ENCODE measurements at regions not wholly inside any gene's neighbourhood (a gene's known extent, or its start where the extent isn't known, plus 50 kb on each side); places are given as distances from the start of the nearest gene placed in this dataset.

DNA sequence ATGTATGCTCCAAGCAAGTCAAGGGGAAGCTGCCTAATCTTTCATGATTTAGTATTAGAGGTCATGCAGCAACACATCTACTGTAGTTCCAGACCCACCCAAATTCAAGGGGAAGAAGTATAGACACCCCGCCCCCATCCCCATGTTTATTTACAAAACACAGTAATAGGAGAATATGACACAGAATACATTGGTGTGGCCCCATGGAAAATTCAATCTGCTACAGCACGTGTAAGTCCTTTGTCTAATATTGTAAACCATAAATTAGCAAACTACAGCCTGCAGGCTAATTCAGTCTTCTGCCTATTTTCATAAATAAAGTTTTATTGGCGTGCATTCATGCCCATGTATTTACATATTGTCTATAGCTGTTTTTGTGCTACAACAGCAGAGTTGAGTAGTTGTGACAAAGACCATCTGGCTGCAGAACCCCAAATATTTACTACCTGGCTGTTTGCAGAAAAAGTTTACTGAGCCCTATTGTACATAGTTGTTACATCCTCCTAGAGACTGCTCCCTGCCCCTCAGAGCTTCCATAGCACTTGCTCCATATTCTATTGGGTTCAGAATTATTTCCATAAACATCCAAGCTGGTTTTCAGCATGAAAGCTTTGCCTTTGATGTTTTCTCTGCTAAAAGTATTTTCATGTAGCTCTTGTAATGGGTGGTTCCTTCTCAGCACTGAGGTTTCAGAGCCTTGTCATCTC is 326.8 kb upstream of the CPEB2 start:
- no peak overlapping the region for H3K27ac ChIP-seq (ENCODE audit: low read depth in 2 of 2, low read length in 1 of 2)
- H2AFZ ChIP-seq (ENCODE audit: low read depth), result no peak overlapping the region
- H3K4me2 ChIP-seq, result no peak overlapping the region
- H3K4me3 ChIP-seq (ENCODE audit: low read depth in 2 of 2, low read length in 1 of 2), result no peak overlapping the region
- no peaks in the 10 kb centered on the region for H3K27me3 ChIP-seq (ENCODE audit: insufficient read depth)
- no peaks in the 10 kb centered on the region for H3K9me3 ChIP-seq
- no peaks in the 10 kb centered on the region for H3F3A ChIP-seq (replicated peaks; ENCODE audit: insufficient read depth)
- no peaks in the 10 kb centered on the region for H3K79me2 ChIP-seq (ENCODE audit: insufficient read depth)
- no peaks in the 10 kb centered on the region for H4K20me1 ChIP-seq (ENCODE audit: insufficient read depth)
- no peak for TF ChIP-seq TAF1 (IDR thresholded peaks at IDR 0.05; ENCODE audit: borderline replicate concordance, low read depth, low read length)
- TF ChIP-seq MXI1 (IDR thresholded peaks at IDR 0.05; ENCODE audit: low read depth, low read length), result no peak
- no peak for TF ChIP-seq JUND (IDR thresholded peaks at IDR 0.05)
- TF ChIP-seq YY1 (IDR thresholded peaks at IDR 0.05; ENCODE audit: low read depth), result no peak
- no peak for TF ChIP-seq RAD21 (IDR thresholded peaks at IDR 0.05; ENCODE audit: low read length)
- TF ChIP-seq RFX5 (IDR thresholded peaks at IDR 0.05; ENCODE audit: low read length), result no peak
- no peak for TF ChIP-seq FOSL2 (IDR thresholded peaks at IDR 0.05; ENCODE audit: borderline replicate concordance, low read depth)
- TF ChIP-seq RXRA (IDR thresholded peaks at IDR 0.05; ENCODE audit: borderline replicate concordance, low read depth), result no peak
- no peak for TF ChIP-seq GATA2 (CRISPR knock-in tag; IDR thresholded peaks at IDR 0.05)
- TF ChIP-seq, protein P1, sequence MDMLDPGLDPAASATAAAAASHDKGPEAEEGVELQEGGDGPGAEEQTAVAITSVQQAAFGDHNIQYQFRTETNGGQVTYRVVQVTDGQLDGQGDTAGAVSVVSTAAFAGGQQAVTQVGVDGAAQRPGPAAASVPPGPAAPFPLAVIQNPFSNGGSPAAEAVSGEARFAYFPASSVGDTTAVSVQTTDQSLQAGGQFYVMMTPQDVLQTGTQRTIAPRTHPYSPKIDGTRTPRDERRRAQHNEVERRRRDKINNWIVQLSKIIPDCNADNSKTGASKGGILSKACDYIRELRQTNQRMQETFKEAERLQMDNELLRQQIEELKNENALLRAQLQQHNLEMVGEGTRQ (IDR thresholded peaks at IDR 0.05; ENCODE audit: borderline replicate concordance, low read depth, low read length), result no peak
- TF ChIP-seq NFIC (IDR thresholded peaks at IDR 0.05; ENCODE audit: borderline replicate concordance), result no peak
- TF ChIP-seq FOXJ3 (CRISPR knock-in tag; IDR thresholded peaks at IDR 0.05), result no peak
- TF ChIP-seq EZH2phosphoT487 (IDR thresholded peaks at IDR 0.05; ENCODE audit: borderline replicate concordance, low read depth), result no peak
- no peak for TF ChIP-seq EP300 (IDR thresholded peaks at IDR 0.05; ENCODE audit: borderline replicate concordance in 1 of 2, low read depth in 1 of 2, low read length in 1 of 2)
- TF ChIP-seq, protein P2, sequence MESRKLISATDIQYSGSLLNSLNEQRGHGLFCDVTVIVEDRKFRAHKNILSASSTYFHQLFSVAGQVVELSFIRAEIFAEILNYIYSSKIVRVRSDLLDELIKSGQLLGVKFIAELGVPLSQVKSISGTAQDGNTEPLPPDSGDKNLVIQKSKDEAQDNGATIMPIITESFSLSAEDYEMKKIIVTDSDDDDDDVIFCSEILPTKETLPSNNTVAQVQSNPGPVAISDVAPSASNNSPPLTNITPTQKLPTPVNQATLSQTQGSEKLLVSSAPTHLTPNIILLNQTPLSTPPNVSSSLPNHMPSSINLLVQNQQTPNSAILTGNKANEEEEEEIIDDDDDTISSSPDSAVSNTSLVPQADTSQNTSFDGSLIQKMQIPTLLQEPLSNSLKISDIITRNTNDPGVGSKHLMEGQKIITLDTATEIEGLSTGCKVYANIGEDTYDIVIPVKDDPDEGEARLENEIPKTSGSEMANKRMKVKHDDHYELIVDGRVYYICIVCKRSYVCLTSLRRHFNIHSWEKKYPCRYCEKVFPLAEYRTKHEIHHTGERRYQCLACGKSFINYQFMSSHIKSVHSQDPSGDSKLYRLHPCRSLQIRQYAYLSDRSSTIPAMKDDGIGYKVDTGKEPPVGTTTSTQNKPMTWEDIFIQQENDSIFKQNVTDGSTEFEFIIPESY (IDR thresholded peaks at IDR 0.05; ENCODE audit: borderline replicate concordance, low read depth), result no peak
- no peak for TF ChIP-seq ELF1 (IDR thresholded peaks at IDR 0.05)
- H3K9me2 ChIP-seq, result no peaks in the 10 kb centered on the region
- H3K9ac ChIP-seq, result no peak overlapping the region
- no peaks in the 10 kb centered on the region for H3K36me3 ChIP-seq (replicated peaks in 1 of 2; ENCODE audit: control insufficient read depth in 1 of 2, insufficient read depth in 2 of 2, low read length in 1 of 2)
- no peaks in the 10 kb centered on the region for H3K4me1 ChIP-seq (ENCODE audit: control insufficient read depth in 1 of 2, insufficient read depth in 2 of 2, low read depth in 1 of 2, low read length in 1 of 2)
- POLR2A ChIA-PET, result no interaction called here
- no peak for DNase-seq
- CTCF ChIA-PET, result no interaction called here
- WGBS (ENCODE audit: low lambda C conversion rate), result 28% methylated on average over 3 of the region's 3 CpGs

DNA sequence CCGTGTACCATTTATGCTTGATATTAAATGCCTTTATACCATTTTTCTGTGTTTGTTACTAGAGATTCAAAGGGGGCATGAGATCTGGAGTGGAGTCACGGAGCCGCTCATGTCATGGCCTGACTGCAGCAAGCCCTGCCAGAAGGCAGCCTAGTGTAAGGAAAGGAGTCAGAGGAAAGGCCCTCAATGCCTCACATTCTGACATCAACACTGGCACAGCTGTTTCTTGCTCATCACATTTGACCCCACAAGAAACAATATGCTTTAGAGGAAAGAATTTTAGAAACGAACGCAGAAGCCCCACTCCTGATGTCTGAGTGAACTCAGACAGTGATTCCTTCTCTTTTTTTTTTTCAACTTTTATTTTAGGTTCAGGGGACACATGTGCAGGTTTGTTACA is 322.4 kb upstream of the CPEB2 start:
- H3K9ac ChIP-seq, result no peak overlapping the region
- no peak overlapping the region for H2AFZ ChIP-seq (ENCODE audit: low read depth)
- CTCF ChIA-PET, result no interaction called here
- POLR2A ChIA-PET, result no interaction called here
- H3K27ac ChIP-seq (ENCODE audit: low read depth in 2 of 2, low read length in 1 of 2), result no peak overlapping the region
- H3K4me1 ChIP-seq (ENCODE audit: control insufficient read depth in 1 of 2, insufficient read depth in 2 of 2, low read depth in 1 of 2, low read length in 1 of 2), result no peaks in the 10 kb centered on the region; a peak in 1 of 4 replicates
- WGBS (ENCODE audit: low lambda C conversion rate), result 35% methylated on average over 5 of the region's 5 CpGs
- H3K79me2 ChIP-seq (ENCODE audit: insufficient read depth), result no peaks in the 10 kb centered on the region
- H3K9me2 ChIP-seq, result no peaks in the 10 kb centered on the region
- TF ChIP-seq MEF2A (IDR thresholded peaks at IDR 0.05; ENCODE audit: borderline replicate concordance, low read depth) (no peak), EZH2phosphoT487 (IDR thresholded peaks at IDR 0.05; ENCODE audit: borderline replicate concordance, low read depth) (no peak), SMC3 (IDR thresholded peaks at IDR 0.05; ENCODE audit: low read depth, low read length) (no peak), RAD21 (IDR thresholded peaks at IDR 0.05; ENCODE audit: low read length) (no peak), RCOR1 (IDR thresholded peaks at IDR 0.05; ENCODE audit: low read length) (no peak), YY1 (IDR thresholded peaks at IDR 0.05; ENCODE audit: low read depth) (no peak), RFX5 (IDR thresholded peaks at IDR 0.05; ENCODE audit: low read length) (no peak), GABPA (IDR thresholded peaks at IDR 0.05; ENCODE audit: low read depth) (no peak), FOXJ3 (CRISPR knock-in tag; IDR thresholded peaks at IDR 0.05) (no peak), FOXM1 (IDR thresholded peaks at IDR 0.05; ENCODE audit: low read depth) (no peak), MXI1 (IDR thresholded peaks at IDR 0.05; ENCODE audit: low read depth, low read length) (no peak), RXRA (IDR thresholded peaks at IDR 0.05; ENCODE audit: borderline replicate concordance, low read depth) (no peak), JUND (IDR thresholded peaks at IDR 0.05) (no peak), TAF1 (IDR thresholded peaks at IDR 0.05; ENCODE audit: borderline replicate concordance, low read depth, low read length) (no peak)
- TF ChIP-seq, protein P1 (IDR thresholded peaks at IDR 0.05; ENCODE audit: borderline replicate concordance, low read depth, low read length), result no peak
- TF ChIP-seq, protein P3, sequence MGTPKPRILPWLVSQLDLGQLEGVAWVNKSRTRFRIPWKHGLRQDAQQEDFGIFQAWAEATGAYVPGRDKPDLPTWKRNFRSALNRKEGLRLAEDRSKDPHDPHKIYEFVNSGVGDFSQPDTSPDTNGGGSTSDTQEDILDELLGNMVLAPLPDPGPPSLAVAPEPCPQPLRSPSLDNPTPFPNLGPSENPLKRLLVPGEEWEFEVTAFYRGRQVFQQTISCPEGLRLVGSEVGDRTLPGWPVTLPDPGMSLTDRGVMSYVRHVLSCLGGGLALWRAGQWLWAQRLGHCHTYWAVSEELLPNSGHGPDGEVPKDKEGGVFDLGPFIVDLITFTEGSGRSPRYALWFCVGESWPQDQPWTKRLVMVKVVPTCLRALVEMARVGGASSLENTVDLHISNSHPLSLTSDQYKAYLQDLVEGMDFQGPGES (IDR thresholded peaks at IDR 0.05; ENCODE audit: low read depth, low read length), result no peak
- H3K36me3 ChIP-seq (replicated peaks in 1 of 2; ENCODE audit: control insufficient read depth in 1 of 2, insufficient read depth in 2 of 2, low read length in 1 of 2), result no peaks in the 10 kb centered on the region
- no peaks in the 10 kb centered on the region for H4K20me1 ChIP-seq (ENCODE audit: insufficient read depth)
- H3K27me3 ChIP-seq (ENCODE audit: insufficient read depth), result no peaks in the 10 kb centered on the region
- no peak for DNase-seq
- no peaks in the 10 kb centered on the region for H3K9me3 ChIP-seq
- H3K4me2 ChIP-seq, result no peak overlapping the region
- no peaks in the 10 kb centered on the region for H3F3A ChIP-seq (replicated peaks; ENCODE audit: insufficient read depth)
- no peak overlapping the region for H3K4me3 ChIP-seq (ENCODE audit: low read depth in 2 of 2, low read length in 1 of 2)

All from SK-N-SH (cell line).